Gastroesophageal sphincter (tissue), 4 donors: ENCODE measurements at regions not wholly inside any gene's neighbourhood (a gene's known extent, or its start where the extent isn't known, plus 50 kb on each side); places are given as distances from the start of the nearest gene placed in this dataset.
"Not testable (repeated sequence)": the region's sequence is repeated elsewhere in the genome, so short reads cannot be mapped to it uniquely, and the experiment has no call there.

Experiments
- ATAC-seq: fragments of 150-250 bp; one replicate; pipeline ENCODE4 v1.9.1; 2016; ENCODE audit warnings: mild to moderate bottlenecking, moderate library complexity
- H3K27ac ChIP-seq, 4 donors: fragments of 200-600 bp; sonication (generic) in 3 of 4; 1 replicate in 3 of 4; 2 replicates in 1 of 4; pipeline ENCODE4 v1.5.1; 2016 to 2019
- H3K27me3 ChIP-seq: fragments of 200-600 bp; sonication (generic); one replicate; pipeline ENCODE4 v1.5.1; 2019
- H3K36me3 ChIP-seq, 2 donors: fragments of 200-600 bp; sonication (generic); one replicate each; pipeline ENCODE4 v1.5.1; 2019; ENCODE audit warnings: control low read depth in 1 of 2
- H3K4me1 ChIP-seq, 3 donors: fragments of 200-600 bp; sonication (generic); 1 replicate in 2 of 3; 2 replicates in 1 of 3; pipeline ENCODE4 v1.5.1; 2016 to 2019; ENCODE audit warnings: control low read depth in 2 of 3
- H3K4me3 ChIP-seq, 2 donors: fragments of 200-600 bp; sonication (generic); one replicate each; pipeline ENCODE4 v1.5.1; 2019; ENCODE audit warnings: mild to moderate bottlenecking in 1 of 2, moderate library complexity in 1 of 2
- H3K9me3 ChIP-seq, 3 donors: fragments of 200-600 bp; sonication (generic); one replicate each; pipeline ENCODE4 v1.5.1; 2017 to 2019; ENCODE audit warnings: control low read depth in 2 of 3
- CTCF ChIP-seq, 4 experiments: fragments of 200-600 bp in 2 of 4; fragments of 450-650 bp in 2 of 4; sonication (generic) in 1 of 4; IDR thresholded peaks; one replicate each; pipeline ENCODE4 v1.5.1; 2017 to 2019; ENCODE audit warnings: antibody characterized with exemption in 4 of 4, mild to moderate bottlenecking in 2 of 4, moderate library complexity in 2 of 4
- EP300 ChIP-seq: sonication (generic); formaldehyde crosslinking; IDR thresholded peaks from one replicate; pipeline ENCODE4 v1.6.1; 2017; ENCODE audit warnings: antibody characterized with exemption, mild to moderate bottlenecking
- POLR2A ChIP-seq, 2 donors: fragments of 450-650 bp; IDR thresholded peaks; one replicate each; pipeline ENCODE4 v1.6.1; 2017; ENCODE audit warnings: antibody characterized with exemption in 2 of 2, mild to moderate bottlenecking in 2 of 2, moderate library complexity in 1 of 2
- POLR2AphosphoS5 ChIP-seq: sonication (generic); formaldehyde crosslinking; IDR thresholded peaks from one replicate; pipeline ENCODE4 v1.6.1; 2017; ENCODE audit warnings: antibody characterized with exemption
- WGBS, 2 donors: methylation state at CpG; one replicate each; pipeline ENCODE4 v1.1.5; 2018; ENCODE audit warnings: low coverage in 1 of 2; 5-methylcytosine and 5-hydroxymethylcytosine counted together
- small RNA-seq, 4 donors: library from RNA; depleted of rRNA; stranded (forward); fragments of <200 nt; gene quantifications; one replicate each; pipeline ENCODE3, GENCODE V24; 2016

- Histone ChIP-seq H3K9me3 (no peaks in the 10 kb centered on the region), H3K4me3 (no peak overlapping the region), H3K4me1 (no peaks in the 10 kb centered on the region), H3K36me3 (no peaks in the 10 kb centered on the region), H3K27me3 (no peaks in the 10 kb centered on the region), H3K27ac (no peak overlapping the region)
- WGBS, 2 donors = 46 to 74% methylated on average over 3 to 4 of the region's 4 CpGs
- no peak for ATAC-seq
- TF ChIP-seq EP300 (no peak), POLR2A (IDR thresholded peaks at IDR 0.05) (no peak), POLR2AphosphoS5 (no peak), CTCF (IDR thresholded peaks at IDR 0.05) (no peak)
Measured at GRCh38 chrX:41981481-41982013, 58.2 kb upstream of the CASK start.

- H3K27me3 ChIP-seq = not testable (repeated sequence)
Measured at GRCh38 chrX:41974677-41975076, 51.3 kb upstream of the CASK start.

GRCh38 chrX:41973208-41973607 is 49.9 kb upstream of the CASK start:
- Histone ChIP-seq H3K36me3 (no peaks in the 10 kb centered on the region), H3K9me3 (no peaks in the 10 kb centered on the region), H3K4me3 (no peak overlapping the region), H3K27me3 (no peaks in the 10 kb centered on the region), H3K27ac (no peak overlapping the region), H3K4me1 (no peaks in the 10 kb centered on the region)
- TF ChIP-seq CTCF (IDR thresholded peaks at IDR 0.05) (no peak), EP300 (no peak), POLR2AphosphoS5 (no peak), POLR2A (IDR thresholded peaks at IDR 0.05) (no peak)
- ATAC-seq = no peak
- WGBS, 2 donors = 80 to 81% methylated on average over 2 of the region's 2 CpGs

More at GRCh38 chrX:41974677-41975076, 51.3 kb upstream of the CASK start:
- not testable (repeated sequence) for ATAC-seq, H3K4me1 ChIP-seq, H3K36me3 ChIP-seq, H3K4me3 ChIP-seq, H3K27ac ChIP-seq, H3K9me3 ChIP-seq
- 100% methylated on average over 1 of the region's 1 CpG for WGBS, 2 donors

Small RNA genes lying in the stretch of these regions (small RNA-seq; reads per million reads assigned to genes)
- gene RNU6-1124P = 0 reads per million in 4 donors
- 0 reads per million in 4 donors for gene RNU6-630P
- gene Z92545.1 = 0 reads per million in 4 donors
